HuH-7 (cell line): ENCODE measurements at regions not wholly inside any gene's neighbourhood (a gene's known extent, or its start where the extent isn't known, plus 50 kb on each side); places are given as distances from the start of the nearest gene placed in this dataset.
"Not testable (repeated sequence)": the region's sequence is repeated elsewhere in the genome, so short reads cannot be mapped to it uniquely, and the experiment has no call there.

Source experiments
- DNase-seq: peaks from one replicate; pipeline ENCODE4 v3.0.0; 2011; ENCODE audit warnings: low spot score

GRCh38 chr7:42560866-42561265 lies 323.9 kb upstream of the GLI3 start:
- DNase-seq: no peak

GRCh38 chr7:42554932-42555331 lies 317.9 kb upstream of the GLI3 start:
- DNase-seq: not testable (repeated sequence)

- no peak for DNase-seq
Measured at GRCh38 chr7:42552227-42552626, 315.2 kb upstream of the GLI3 start.

- no peak for DNase-seq
Measured at GRCh38 chr7:42550706-42551470, 313.9 kb upstream of the GLI3 start.

- no peak for DNase-seq
Measured at GRCh38 chr7:42549866-42550485, 313.0 kb upstream of the GLI3 start.

- no peak for DNase-seq
Measured at GRCh38 chr7:42548816-42549611, 312.0 kb upstream of the GLI3 start.

GRCh38 chr7:42545049-42545724 lies 308.2 kb upstream of the GLI3 start:
- DNase-seq: no peak

GRCh38 chr7:42543953-42544352 lies 306.9 kb upstream of the GLI3 start:
- no peak for DNase-seq

GRCh38 chr7:42542446-42542845 lies 305.4 kb upstream of the GLI3 start:
- not testable (repeated sequence) for DNase-seq

- DNase-seq: no peak
Measured at GRCh38 chr7:42534441-42534840, 297.4 kb upstream of the GLI3 start.

- DNase-seq: no peak
Measured at GRCh38 chr7:42527004-42527403, 290.0 kb upstream of the GLI3 start.

GRCh38 chr7:42522227-42522991 lies 285.4 kb upstream of the GLI3 start:
- DNase-seq: no peak

- DNase-seq: no peak
Measured at GRCh38 chr7:42511027-42511426, 274.0 kb upstream of the GLI3 start.

- DNase-seq: no peak
Measured at GRCh38 chr7:42506097-42506496, 269.1 kb upstream of the GLI3 start.

GRCh38 chr7:42502022-42502421 lies 265.0 kb upstream of the GLI3 start:
- no peak for DNase-seq

- no peak for DNase-seq
Measured at GRCh38 chr7:42495256-42495655, 258.2 kb upstream of the GLI3 start.

- DNase-seq: no peak
Measured at GRCh38 chr7:42494736-42495135, 257.7 kb upstream of the GLI3 start.

- DNase-seq: no peak
Measured at GRCh38 chr7:42494199-42494710, 257.2 kb upstream of the GLI3 start.

- DNase-seq: no peak
Measured at GRCh38 chr7:42493436-42494198, 256.6 kb upstream of the GLI3 start.

- DNase-seq: no peak
Measured at GRCh38 chr7:42492920-42493319, 255.9 kb upstream of the GLI3 start.

GRCh38 chr7:42491106-42491505 lies 254.1 kb upstream of the GLI3 start:
- no peak for DNase-seq
